ENCODE measurements at regions not wholly inside any gene's neighbourhood (a gene's known extent, or its start where the extent isn't known, plus 50 kb on each side); places are given as distances from the start of the nearest gene placed in this dataset.
"Not testable (repeated sequence)": the region's sequence is repeated elsewhere in the genome, so short reads cannot be mapped to it uniquely, and the experiment has no call there.

DNA sequence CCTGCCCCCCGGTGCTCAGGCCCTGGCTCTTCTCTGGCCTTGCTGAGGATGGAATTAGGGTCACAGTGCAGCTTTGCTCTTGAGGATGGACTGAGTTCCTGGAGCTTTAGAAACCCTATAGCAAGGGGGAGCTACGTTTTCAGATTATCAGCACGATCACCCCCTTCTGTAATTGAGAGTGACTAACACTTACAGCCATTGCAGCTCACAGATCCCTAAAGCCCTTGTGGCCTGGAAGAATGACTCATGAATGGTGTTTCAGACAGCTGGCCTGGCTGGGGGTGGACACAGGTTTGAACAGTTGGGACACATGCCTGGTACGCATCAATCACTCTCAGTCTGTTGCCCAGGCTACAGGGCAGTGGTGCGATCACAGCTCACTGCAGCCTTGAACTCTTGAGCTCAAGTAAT lies 79.7 kb upstream of the IGFBP5 start:
- peak; percentile 93 for DNase-seq (ENCODE audit: low spot score)

DNA sequence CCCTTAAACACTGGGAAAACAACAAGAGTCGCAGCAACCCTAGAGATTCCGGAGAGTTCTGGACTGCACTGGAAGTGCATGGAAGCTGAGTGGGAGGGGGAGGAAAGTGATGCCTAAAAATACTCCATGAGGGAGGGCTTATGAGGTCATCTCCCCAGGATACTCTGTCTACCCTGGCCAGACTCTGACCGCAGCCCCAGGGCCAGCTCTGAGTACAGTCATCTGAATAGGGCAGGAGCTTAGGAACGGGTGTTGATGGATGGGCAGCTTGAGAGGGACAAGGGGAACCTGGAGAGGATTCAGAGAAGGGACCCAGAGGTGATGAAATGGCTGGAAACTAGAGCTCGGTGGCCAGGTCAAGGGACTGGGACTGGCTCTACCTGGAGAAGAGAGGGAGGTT lies 79.3 kb upstream of the IGFBP5 start:
- peak; percentile 90 for DNase-seq (ENCODE audit: low spot score)

- DNase-seq (ENCODE audit: low spot score), result no peak
These were observed 78.8 kb upstream of the IGFBP5 start for GRCh38 chr2:216774180-216774579.

GRCh38 chr2:216773072-216773471 lies 77.7 kb upstream of the IGFBP5 start:
- DNase-seq (ENCODE audit: low spot score), result no peak

DNA sequence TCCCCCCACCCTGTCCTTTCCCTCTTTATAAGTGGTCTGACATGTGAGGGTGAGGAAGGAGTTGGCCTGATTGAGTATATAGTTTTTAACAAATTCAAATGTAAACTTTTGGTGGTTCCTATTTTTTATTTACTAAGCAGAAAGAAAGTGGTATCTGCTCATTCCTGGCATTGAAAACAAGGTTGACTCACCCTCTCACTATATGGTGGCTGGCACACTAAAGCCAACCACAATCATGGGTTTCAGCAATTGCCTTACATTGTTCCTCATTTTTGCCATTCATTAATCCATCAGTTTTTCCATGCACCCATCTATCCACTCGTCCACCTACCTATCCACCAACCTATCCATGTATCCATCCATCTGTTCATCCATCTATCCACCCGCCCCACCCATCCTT lies 75.4 kb upstream of the IGFBP5 start:
- DNase-seq (ENCODE audit: low spot score), result no peak

DNA sequence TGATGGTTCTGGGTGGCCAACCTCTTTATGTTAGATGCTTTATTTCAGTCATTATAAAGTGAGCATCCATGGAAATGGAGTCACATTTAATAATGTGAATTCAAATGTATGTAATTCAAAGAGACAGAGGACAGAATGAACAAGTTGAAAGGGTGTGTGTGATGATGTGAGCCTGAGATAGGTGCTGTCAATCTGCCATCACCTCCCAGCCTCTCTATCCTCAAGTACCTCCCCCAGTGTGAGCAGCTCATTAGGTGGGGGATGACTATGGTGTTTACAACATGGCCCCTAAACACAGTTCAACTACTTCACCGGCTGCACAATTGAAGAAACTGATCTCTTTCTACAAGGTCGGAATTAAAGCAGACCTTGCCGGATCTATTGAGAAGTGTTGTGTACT lies 74.7 kb upstream of the IGFBP5 start:
- no peak for DNase-seq (ENCODE audit: low spot score)

DNA sequence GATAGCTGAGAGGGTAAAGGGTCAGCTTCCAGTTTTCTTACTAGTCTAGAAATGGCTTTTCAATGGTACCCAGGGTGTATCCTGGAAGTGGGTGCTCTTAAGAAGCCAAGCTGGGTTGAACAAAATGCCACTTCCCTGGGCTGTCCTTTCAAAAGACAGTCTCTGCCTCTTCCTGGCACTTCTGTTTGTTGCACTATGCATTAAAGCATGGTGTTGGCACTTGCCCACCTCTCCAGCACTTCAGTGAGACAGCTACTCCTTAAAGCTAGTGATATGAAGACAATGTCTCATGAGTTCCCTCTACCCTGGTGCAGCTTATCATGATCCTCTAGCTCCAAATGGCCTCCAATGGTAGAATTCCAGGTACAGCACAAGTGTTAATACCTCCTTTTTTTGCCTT lies 74.3 kb upstream of the IGFBP5 start:
- no peak for DNase-seq (ENCODE audit: low spot score)

DNA sequence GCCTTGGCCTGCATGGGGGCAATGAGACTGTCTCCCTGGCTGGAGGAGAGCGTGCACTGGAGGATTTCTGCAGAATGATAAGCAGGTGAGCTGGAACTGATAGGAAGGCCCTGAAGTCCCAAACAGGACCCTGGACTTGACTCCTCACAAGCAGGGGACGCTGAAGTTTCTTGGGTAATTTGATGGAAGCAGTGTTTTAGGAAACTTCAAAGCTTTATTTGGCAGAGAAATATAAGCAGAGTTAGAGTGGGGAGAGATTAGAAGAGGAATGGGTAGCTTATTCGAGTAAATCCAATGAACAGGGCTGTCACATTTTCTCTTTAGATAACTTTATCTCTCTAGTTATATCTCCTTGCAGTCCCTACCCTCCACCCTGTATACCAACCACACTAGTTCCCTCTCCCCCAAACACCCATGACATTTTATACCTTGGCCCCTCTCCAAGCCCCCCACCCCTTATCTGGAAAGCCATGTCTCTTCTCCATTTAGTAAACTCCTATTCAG lies 73.6 kb upstream of the IGFBP5 start:
- DNase-seq (ENCODE audit: low spot score), result no peak

DNA sequence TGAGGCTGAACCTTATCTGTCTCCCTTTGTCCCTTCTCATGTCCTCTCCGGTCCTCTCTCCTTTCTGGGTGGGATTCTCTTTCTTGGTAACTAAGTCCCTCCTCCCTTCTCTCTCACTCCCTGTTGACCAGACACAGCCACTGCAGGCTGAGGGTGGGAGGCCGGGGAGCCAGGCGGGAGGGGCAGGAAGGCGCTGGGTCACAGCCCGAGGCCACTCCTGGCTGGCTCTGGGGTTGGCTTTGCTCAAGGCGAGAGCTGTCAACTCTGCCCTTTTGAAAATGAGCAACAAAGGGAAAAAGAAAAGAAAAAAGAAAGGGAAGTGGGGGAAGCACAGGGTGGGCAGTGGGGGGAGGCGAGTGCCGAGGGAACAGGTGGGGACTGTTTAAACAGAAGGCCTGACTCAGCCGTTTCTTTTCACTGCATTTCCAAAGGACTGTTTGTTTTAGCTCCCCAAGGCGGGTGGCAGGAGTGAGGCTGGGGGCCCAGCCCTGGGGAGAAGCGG lies 70.5 kb upstream of the IGFBP5 start:
- no peak for DNase-seq (ENCODE audit: low spot score)

DNA sequence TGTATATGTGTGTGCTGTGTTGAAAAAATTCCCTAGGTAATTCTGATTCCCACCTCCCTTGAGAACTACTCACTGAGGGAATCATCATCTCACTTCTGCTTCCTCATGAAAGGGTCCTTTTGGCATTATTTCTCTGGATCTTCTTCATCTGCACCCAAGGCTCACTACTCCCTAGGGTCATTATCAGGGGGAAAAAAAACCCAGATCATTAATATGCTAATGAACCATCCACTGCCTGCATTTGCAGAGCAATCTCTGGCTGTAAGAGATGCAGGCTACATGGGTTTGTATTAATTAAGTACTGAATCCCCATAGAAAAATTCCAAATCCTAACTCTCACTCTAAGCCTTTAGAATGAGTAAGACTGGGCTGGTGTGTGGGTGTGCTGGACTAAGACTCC lies 68.0 kb upstream of the IGFBP5 start:
- no peak for DNase-seq (ENCODE audit: low spot score)

- DNase-seq (ENCODE audit: low spot score), result no peak
These were observed 66.5 kb upstream of the IGFBP5 start for GRCh38 chr2:216761809-216762208.

DNA sequence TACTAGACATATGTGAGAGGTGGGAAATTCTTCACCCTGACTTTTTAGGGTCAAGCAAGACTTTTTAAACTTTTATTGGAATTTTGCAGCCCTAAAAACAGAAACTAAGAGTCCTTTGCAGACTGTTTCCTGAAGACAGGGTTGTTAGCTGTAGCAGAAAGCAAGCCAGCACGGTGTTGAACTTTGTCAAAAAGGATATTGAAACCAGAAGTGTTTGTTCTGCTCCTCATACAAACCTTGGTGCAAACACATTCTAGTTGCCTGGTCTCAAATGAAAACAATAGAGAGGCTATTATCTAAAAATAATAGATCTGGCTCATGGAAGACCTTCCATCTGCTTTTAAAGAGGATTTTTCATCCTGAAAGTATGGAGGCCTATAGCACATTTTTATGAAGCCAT lies 65.8 kb upstream of the IGFBP5 start:
- no peak for DNase-seq (ENCODE audit: low spot score)

DNA sequence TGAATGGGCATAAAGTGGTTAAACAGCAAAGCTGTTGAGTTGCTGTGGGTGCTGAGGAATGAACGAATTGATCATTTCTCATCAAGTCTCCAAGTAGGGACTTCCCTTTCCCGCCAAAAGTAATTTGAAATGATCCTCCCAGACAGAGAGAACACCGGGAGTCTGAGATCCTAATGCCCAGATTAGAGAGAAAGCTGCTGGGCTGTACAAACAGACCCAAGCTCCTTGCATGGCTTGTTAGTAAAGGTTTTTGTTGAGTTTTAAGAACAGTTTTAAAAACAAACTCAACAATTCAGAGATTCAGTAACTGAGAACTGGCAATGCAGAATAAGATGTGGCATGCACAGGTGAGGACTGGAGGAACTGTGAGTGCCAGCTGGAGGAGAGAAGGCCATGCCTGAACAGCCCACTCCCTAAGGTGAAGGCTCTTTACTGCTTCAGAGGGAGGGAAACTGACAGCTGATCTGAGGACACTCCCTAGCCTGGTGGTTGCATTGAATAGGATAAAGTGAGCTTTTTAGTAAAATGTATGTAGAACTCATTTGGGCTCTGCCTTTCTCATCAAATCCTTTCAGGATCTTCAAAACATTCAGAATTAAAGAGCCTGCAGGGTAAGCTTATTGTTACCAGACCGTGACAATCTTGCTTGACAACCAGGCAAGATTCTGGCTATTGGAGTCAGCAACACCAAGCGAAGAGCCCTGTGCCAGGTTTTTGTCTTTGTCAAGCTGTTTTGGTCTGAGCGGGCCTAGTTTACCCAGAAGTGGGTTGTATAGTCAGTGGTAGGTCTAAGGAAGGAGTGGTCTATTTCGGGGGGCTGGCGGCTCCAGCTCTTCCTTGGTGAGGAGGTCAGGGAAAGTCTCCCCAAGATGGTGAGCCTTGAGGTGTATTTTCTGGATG lies 63.2 kb upstream of the IGFBP5 start:
- DNase-seq (ENCODE audit: low spot score), result no peak

DNA sequence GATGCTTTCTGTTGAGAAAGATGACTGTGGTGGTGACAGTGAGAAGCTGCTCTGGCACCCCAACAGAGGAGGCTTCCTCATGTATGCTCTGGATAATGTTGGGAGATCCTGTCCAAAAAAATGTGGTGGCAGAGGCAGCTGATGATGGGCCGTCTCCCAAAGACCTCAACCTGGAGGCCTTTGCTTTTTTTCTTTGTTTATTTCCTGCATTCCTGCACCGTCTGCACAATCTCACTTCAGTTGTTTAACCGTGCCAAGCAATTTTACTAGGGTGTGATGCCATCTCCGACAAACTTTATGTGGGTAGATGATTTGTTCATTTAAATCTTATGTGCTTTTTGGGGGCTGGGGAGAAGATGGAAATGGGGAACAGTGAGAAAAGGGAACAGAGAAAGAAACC lies 62.2 kb upstream of the IGFBP5 start:
- DNase-seq (ENCODE audit: low spot score), result no peak

DNA sequence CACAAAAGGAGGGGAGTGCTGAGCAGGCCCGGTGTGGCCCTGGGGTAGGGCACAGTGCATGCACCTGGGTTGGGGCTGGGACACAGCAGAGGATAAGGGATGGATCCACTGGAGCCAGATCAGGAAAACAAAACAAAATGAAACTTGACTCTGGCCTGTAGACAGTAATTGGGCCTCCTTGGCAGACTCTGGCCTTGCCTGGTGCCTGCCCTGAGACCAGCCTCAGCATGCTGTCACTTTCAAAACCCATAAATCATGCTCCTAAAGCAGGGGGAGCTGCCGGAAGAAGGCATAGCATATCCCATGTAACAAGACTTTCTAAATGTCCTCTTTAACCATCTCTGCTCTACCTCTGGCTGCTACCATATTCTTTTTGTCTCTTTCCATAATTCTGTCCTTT lies 61.1 kb upstream of the IGFBP5 start:
- no peak for DNase-seq (ENCODE audit: low spot score)

GRCh38 chr2:216754812-216755211 lies 59.5 kb upstream of the IGFBP5 start:
- no peak for DNase-seq (ENCODE audit: low spot score)

DNA sequence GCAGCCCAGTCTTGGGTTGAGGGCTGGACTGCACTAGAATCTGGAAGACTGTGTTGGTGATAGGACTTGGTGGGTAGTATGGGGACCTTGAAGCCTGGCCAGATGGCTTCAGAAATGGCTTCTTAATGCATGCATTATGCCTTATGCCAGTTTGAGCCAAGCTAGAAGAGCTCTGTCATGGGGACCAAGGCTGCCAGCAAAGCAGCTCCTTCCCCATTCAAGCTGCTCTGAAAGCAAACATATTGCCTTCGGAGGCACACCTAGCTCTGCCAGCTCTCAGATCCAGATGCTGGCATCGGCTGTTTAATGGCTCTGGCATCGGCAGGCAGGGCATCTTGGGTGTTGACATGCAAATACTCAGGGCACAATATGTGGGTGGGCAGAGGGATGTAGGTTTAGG lies 59.0 kb upstream of the IGFBP5 start:
- DNase-seq (ENCODE audit: low spot score), result no peak

- peak; percentile 23 for DNase-seq (ENCODE audit: low spot score)
These were observed 57.6 kb upstream of the IGFBP5 start for GRCh38 chr2:216752855-216753505.

GRCh38 chr2:216750750-216751149 lies 55.4 kb upstream of the IGFBP5 start:
- not testable (repeated sequence) for DNase-seq (ENCODE audit: low spot score)

- DNase-seq (ENCODE audit: low spot score), result not testable (repeated sequence)
These were observed 50.9 kb upstream of the IGFBP5 start for GRCh38 chr2:216746268-216746667.

GRCh38 chr2:216745453-216745852 lies 50.1 kb upstream of the IGFBP5 start:
- no peak for DNase-seq (ENCODE audit: low spot score)

All from GM03348 (cell line).